Esophagus squamous epithelium (tissue), 4 donors: ENCODE measurements at regions not wholly inside any gene's neighbourhood (a gene's known extent, or its start where the extent isn't known, plus 50 kb on each side); places are given as distances from the start of the nearest gene placed in this dataset.

ENCODE experiments used
- CTCF ChIP-seq, 6 experiments: fragments of 450-650 bp in 4 of 6; fragments of 200-600 bp in 2 of 6; sonication (generic) in 2 of 6; IDR thresholded peaks; one replicate each; pipeline ENCODE4 v1.5.1; 2016 to 2019; ENCODE audit warnings: antibody characterized with exemption in 6 of 6, mild to moderate bottlenecking in 4 of 6, moderate library complexity in 4 of 6
- POLR2A ChIP-seq, 4 donors: fragments of 450-650 bp; IDR thresholded peaks; one replicate each; pipeline ENCODE4 v1.6.1; 2017; ENCODE audit warnings: antibody characterized with exemption in 4 of 4, mild to moderate bottlenecking in 4 of 4, moderate library complexity in 3 of 4

DNA sequence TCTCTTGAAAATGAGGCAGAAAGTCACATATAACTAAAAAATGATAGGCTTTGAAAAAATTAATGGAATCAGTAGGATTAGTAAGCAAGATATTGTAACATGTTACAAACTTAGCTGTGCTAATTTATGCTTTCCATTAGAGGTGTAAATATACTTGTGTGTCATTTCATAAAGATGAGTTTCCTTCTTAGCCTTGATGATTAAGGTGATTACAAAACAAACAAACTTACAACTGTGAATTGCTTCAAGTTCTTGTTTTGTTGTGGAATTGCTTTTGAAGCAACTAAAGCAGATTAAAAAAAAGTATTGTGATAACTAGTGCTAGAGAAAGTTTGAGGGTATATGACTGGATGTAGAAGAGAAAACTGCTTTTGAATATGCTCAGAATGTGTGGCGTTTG lies 87.9 kb downstream of the DIPK2A start:
- no peak for TF ChIP-seq POLR2A (IDR thresholded peaks at IDR 0.05)
- no peak for TF ChIP-seq CTCF (IDR thresholded peaks at IDR 0.05)
